Calu3 (cell line): ENCODE measurements at regions not wholly inside any gene's neighbourhood (a gene's known extent, or its start where the extent isn't known, plus 50 kb on each side); places are given as distances from the start of the nearest gene placed in this dataset.
"Not testable (repeated sequence)": the region's sequence is repeated elsewhere in the genome, so short reads cannot be mapped to it uniquely, and the experiment has no call there.

ENCODE experiments used
- BruUV-seq: library from RNA; stranded (reverse); fragments of 400-500 nt; replicated peaks from 2 replicates; lab custom pipeline; 2021; lab: Mats Ljungman, UMichigan
- CTCF ChIA-PET: fragments of 300-600 bp; sonication (Branson Sonifier 250); formaldehyde crosslinking; loops from one replicate; lab custom pipeline; 2022; ENCODE audit warnings: antibody characterized with exemption; lab: Charles Lee
- DNase-seq: peaks from one replicate; pipeline ENCODE4 v3.0.0; 2022
- H3K27ac Mint-ChIP-seq: one replicate; pipeline ENCODE4 v1.8.0; 2022; ENCODE audit warnings: mixed read lengths; ENCODE audit not compliant: unreplicated experiment
- H3K27me3 Mint-ChIP-seq: one replicate; pipeline ENCODE4 v1.8.0; 2022; ENCODE audit warnings: mixed read lengths; ENCODE audit not compliant: unreplicated experiment
- H3K36me3 Mint-ChIP-seq: one replicate; pipeline ENCODE4 v1.8.0; 2022; ENCODE audit warnings: mild to moderate bottlenecking, moderate library complexity, mixed read lengths; ENCODE audit not compliant: insufficient read depth, unreplicated experiment
- H3K4me1 Mint-ChIP-seq: one replicate; pipeline ENCODE4 v1.8.0; 2022; ENCODE audit warnings: mild to moderate bottlenecking, low read depth, mixed read lengths; ENCODE audit not compliant: unreplicated experiment
- H3K4me3 Mint-ChIP-seq: one replicate; pipeline ENCODE4 v1.8.0; 2022; ENCODE audit warnings: mild to moderate bottlenecking, low read depth, moderate library complexity, mixed read lengths; ENCODE audit not compliant: unreplicated experiment
- H3K9me3 Mint-ChIP-seq: one replicate; pipeline ENCODE4 v1.8.0; 2022; ENCODE audit warnings: low read depth, mixed read lengths; ENCODE audit not compliant: unreplicated experiment
- intact Hi-C: fragments of 100-400 bp; cut with micrococcal nuclease; formaldehyde crosslinking; loops from one replicate; pipeline ENCODE4 v1.10.0; 2022; ENCODE audit not compliant: unreplicated experiment
- TF ChIP-seq, protein P1 (sequence below): fragments of 200-600 bp; IDR thresholded peaks from one replicate; pipeline ENCODE4 v1.8.0; 2022; ENCODE audit warnings: antibody characterized with exemption; ENCODE audit not compliant: unreplicated experiment

DNA sequence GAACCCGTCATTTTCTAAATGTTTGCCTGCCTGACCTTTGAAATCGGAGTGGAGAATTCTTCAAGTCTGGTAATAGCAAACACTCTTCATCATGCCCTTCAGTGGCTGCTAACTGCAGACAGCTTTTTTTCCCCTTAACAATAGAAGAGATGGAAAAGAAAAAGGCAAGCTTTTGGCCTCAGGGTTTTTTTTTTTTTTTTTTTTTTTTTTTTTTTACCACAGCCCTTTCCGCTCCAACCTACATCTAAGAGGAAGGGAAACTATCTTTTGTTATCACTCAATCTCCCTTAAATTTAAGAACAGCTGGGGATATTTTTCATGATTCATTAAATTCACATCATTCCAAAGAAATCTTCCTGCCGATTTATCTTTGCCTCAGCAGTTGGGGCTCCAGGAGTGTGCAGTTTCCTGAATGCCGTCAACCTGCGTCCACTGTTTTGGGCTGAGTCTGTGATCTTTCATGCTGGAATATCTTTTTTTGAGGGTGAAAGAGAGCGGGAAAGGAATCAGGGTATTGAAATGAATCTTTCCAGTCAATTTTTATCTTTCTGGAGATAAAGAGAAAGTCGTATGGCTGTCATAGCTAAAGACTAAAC, 144.5 kb upstream of the SMYD2 start:
- CTCF ChIA-PET: interaction anchor here (0.6 kb wide), 1 partner anchor 10 kb away, joined by 5 read pairs; no protein-coding TSS in a partner anchor
- TF ChIP-seq, protein P1, sequence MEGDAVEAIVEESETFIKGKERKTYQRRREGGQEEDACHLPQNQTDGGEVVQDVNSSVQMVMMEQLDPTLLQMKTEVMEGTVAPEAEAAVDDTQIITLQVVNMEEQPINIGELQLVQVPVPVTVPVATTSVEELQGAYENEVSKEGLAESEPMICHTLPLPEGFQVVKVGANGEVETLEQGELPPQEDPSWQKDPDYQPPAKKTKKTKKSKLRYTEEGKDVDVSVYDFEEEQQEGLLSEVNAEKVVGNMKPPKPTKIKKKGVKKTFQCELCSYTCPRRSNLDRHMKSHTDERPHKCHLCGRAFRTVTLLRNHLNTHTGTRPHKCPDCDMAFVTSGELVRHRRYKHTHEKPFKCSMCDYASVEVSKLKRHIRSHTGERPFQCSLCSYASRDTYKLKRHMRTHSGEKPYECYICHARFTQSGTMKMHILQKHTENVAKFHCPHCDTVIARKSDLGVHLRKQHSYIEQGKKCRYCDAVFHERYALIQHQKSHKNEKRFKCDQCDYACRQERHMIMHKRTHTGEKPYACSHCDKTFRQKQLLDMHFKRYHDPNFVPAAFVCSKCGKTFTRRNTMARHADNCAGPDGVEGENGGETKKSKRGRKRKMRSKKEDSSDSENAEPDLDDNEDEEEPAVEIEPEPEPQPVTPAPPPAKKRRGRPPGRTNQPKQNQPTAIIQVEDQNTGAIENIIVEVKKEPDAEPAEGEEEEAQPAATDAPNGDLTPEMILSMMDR: no peak
- no peaks in the 10 kb centered on the region for H3K36me3 Mint-ChIP-seq
- no peak for DNase-seq
- no peak overlapping the region for H3K4me3 Mint-ChIP-seq
- no TSS peak for BruUV-seq
- no peak overlapping the region for H3K27ac Mint-ChIP-seq
- intact Hi-C loops: no loop called here
- no peaks in the 10 kb centered on the region for H3K4me1 Mint-ChIP-seq
- H3K9me3 Mint-ChIP-seq: no peaks in the 10 kb centered on the region
- H3K27me3 Mint-ChIP-seq: peaks cover 38% of the 10 kb centered on the region

DNA sequence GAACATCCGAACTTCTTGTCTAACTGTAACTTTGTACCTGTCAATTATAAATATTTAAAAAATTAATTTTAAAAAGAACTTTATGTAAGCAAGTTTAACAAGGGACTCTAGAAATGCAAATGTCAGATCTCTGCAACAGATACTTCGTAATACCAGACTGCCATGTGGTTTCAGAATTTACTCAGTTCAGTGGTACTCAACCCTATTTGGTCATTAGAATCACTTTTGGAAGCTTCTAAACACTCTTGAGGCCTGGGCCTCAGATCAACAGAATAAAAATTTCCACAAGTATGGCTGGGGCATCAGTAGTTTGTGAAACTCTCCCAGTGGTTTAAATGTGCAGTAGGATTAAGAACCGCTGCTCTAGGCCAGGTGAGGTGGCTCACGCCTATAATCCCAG, 139.5 kb upstream of the SMYD2 start:
- TF ChIP-seq, protein P1: no peak
- no peak for DNase-seq
- CTCF ChIA-PET: interaction anchor here (0.6 kb wide), 1 partner anchor 179 kb away, joined by 4 read pairs; no protein-coding TSS in a partner anchor

DNA sequence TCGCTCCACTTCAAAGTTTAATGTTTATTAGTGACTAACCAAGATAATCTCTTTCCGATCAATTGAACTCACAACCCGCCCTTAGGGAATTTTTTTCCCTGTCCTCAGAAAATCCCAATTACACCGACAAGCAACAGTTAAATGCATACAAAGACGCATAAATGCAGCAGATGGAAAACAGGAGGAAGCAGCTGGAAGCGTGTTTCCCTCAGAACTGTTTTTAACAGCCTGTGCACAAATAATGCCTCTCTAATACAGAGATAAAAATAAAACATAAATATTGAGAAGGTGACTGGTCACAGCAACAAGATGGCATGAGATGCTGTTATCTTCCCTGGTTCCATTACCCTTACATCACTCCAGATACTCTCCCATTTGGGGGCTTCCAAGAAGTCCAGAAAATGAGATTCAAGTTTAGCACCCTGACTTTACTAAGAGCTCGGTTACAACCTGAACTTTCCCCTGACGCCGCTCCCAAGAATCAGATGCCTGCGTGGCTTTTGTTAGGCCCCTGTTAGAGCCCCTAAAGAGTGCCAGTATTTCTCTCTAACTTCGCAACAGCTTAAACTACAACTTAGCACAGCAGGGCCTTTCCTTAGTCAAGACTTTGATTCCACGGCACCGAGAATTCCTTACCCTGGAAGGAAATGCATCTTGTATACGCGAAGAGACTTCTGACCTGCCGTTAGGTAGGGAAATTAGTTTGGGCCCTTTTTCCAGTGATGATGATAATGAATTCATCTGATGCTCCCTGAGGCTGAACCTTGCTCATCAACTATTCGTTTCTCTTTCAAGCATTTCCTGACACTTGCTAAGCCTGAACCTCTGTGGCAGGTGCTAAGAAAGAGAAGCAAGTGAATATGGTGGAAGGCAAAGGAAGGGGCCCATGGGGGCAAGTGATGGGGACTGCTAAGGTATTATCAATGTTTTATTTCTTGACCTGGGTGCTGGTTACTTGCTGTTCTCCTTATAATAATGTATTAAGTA, 137.7 kb upstream of the SMYD2 start:
- peaks cover 28% of the 10 kb centered on the region for H3K27me3 Mint-ChIP-seq
- no TSS peak for BruUV-seq
- intact Hi-C loops: no loop called here
- no peak overlapping the region for H3K4me3 Mint-ChIP-seq
- TF ChIP-seq, protein P1: no peak
- H3K27ac Mint-ChIP-seq: no peak overlapping the region
- CTCF ChIA-PET: no interaction called here
- DNase-seq: no peak
- no peaks in the 10 kb centered on the region for H3K9me3 Mint-ChIP-seq
- H3K36me3 Mint-ChIP-seq: no peaks in the 10 kb centered on the region
- no peaks in the 10 kb centered on the region for H3K4me1 Mint-ChIP-seq

More for the DNA sequence above, 139.5 kb upstream of the SMYD2 start:
- Mint-ChIP-seq H3K27me3 (peaks cover 28% of the 10 kb centered on the region), H3K4me3 (no peak overlapping the region), H3K27ac (no peak overlapping the region), H3K9me3 (no peaks in the 10 kb centered on the region), H3K4me1 (no peaks in the 10 kb centered on the region), H3K36me3 (no peaks in the 10 kb centered on the region)
- BruUV-seq: no TSS peak
- intact Hi-C loops: no loop called here

DNA sequence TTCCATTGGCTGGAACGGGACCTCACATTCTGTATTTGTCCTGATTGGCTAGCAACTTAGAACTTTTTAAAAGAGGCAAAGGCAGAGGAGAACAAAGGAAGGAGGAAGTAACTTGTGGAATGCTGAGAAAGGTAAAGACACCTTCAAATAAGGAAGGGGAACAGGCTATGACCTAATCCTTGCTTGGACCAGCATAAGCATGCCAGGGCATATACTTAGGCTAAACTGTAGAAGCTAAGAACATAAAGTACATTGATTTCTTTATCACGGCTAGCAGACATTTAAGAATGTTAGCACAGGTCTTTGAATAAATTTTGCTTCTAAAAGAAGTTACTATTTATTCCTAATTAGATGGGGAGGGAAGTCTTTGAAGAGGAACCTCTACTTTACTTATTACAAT, 136.4 kb upstream of the SMYD2 start:
- CTCF ChIA-PET, H3K36me3 Mint-ChIP-seq, H3K4me1 Mint-ChIP-seq, BruUV-seq, intact Hi-C loops, H3K9me3 Mint-ChIP-seq, H3K27ac Mint-ChIP-seq, DNase-seq, H3K4me3 Mint-ChIP-seq: not testable (repeated sequence)
- H3K27me3 Mint-ChIP-seq: peaks cover 29% of the 10 kb centered on the region
